HG03175 (cell line): ENCODE measurements at regions not wholly inside any gene's neighbourhood (a gene's known extent, or its start where the extent isn't known, plus 50 kb on each side); places are given as distances from the start of the nearest gene placed in this dataset.
A peak's percentile ranks its signal among the peaks of the same experiment; 100 is the strongest.
"Not testable (repeated sequence)": the region's sequence is repeated elsewhere in the genome, so short reads cannot be mapped to it uniquely, and the experiment has no call there.

Experiments
- ATAC-seq: cut with Tn5 transposase; IDR thresholded peaks from one replicate; pipeline ENCODE4 v1.9.1; 2021; ENCODE audit warnings: mild to moderate bottlenecking, moderate library complexity; ENCODE audit not compliant: unreplicated experiment

GRCh38 chr6:18586133-18586532 lies 199.0 kb downstream of the RNF144B start:
- ATAC-seq, result no peak

DNA sequence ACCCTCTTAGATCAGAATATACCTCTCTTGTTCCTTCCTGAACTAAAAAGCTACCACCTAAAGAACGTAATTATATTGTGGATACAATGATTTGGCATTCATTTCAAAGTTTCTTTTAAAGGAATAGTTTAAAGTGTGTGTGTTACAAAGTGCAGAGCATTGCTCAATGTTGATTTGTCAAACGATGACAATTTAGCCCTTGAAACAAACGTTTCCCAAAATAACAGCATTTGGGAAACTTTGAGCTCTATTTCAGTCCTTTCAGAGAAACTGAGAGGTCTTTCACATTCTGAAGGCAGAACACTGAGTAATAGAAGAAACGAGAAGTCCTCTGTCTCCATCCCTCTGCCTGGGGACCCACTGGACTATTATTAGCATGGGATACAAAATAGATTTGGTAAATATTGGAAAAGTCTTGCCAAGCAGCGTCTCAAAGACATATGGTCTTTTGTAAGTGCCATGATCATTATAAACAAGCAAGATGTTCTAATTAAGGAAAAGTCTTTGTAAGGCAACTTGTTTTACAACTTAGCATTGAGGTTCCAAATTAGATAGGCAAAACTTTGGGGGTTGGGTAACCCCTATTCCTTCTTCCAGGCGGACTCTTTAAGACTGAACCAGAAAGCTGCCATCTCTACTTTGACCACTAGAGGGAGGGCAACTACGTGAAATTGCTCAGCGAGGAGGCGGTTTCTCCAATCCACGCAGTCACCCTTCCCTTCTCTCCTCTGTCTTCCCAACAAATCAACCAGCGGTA lies 208.8 kb downstream of the RNF144B start:
- peak; percentile 94 for ATAC-seq

GRCh38 chr6:18596531-18596835 lies 209.3 kb downstream of the RNF144B start:
- ATAC-seq, result peak; percentile 28

DNA sequence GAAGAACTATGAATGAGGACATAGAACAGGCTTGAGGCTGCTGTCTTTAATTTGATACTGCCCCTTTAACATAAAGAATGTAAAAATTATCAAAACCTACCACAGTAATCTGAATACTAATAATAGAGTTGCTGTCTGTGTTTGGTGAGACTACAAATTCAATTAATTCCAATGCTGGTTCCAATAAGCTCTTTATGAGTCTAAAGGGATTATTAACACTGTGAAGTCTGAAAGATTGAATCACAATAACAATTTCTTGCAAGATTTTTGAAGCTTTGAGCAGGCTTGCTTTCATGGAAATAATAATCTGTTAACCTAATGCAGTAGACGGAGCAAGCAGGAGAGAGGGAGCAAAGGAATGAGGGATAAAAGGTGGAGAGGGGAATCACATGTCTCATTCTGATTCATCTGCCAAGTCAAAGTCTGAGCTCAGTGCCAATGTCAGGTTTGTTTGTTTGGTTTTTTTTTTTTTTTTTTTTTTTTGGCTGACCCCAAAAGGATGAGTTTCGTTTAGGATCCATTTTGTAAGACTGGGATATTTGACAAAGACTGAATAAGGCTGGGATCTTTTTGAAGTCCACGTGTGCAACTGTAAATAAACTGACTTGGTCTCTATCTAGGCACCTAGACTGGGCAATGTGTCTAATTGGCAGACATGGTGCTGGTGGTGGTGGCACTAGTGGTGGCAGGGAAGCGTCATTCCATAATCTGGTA lies 211.6 kb downstream of the RNF144B start:
- no peak for ATAC-seq

GRCh38 chr6:18600255-18600654 lies 213.1 kb downstream of the RNF144B start:
- no peak for ATAC-seq

GRCh38 chr6:18601516-18602020 lies 214.4 kb downstream of the RNF144B start:
- ATAC-seq, result no peak

DNA sequence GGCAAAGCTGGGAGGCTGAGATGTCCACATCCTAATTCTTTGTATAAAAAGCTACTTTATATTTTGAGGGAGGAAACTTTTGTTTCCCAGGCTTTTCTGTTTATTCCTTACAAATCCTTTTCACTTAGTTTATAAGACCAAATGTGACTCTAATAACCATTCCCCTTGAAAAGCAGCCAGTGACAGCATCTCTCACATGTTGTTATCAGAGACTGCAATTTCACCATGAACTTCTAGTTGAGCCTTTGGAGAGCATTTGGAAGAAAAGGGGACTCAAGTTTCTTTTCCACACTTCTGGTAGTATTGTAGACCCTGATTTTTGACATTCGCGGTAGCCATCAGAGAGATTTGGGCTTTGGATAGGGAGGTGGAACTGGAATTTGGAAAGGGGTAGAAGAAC lies 215.8 kb downstream of the RNF144B start:
- no peak for ATAC-seq

GRCh38 chr6:18603361-18603760 lies 216.2 kb downstream of the RNF144B start:
- ATAC-seq, result no peak

- ATAC-seq, result no peak
Observed at GRCh38 chr6:18605841-18606240, 218.7 kb downstream of the RNF144B start.

DNA sequence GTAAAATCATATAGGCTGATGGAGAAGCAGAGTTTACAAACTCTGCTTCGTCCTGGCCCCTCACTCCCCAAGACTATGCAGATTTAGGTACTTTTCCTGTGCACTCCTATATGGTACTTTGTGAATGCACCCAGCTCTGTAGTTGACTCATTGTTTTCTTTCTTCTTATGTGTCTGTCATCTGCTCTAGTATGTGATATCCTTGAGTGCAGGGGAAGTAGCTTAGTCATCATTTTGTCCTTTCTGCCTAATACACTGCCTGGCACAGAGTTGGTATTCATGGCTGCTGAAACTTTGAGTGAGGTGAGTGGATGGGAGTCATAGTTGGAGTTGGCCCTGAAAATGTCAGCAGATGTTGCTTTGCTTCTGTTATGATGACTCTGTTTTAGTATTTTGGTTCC lies 222.6 kb downstream of the RNF144B start:
- ATAC-seq, result no peak

DNA sequence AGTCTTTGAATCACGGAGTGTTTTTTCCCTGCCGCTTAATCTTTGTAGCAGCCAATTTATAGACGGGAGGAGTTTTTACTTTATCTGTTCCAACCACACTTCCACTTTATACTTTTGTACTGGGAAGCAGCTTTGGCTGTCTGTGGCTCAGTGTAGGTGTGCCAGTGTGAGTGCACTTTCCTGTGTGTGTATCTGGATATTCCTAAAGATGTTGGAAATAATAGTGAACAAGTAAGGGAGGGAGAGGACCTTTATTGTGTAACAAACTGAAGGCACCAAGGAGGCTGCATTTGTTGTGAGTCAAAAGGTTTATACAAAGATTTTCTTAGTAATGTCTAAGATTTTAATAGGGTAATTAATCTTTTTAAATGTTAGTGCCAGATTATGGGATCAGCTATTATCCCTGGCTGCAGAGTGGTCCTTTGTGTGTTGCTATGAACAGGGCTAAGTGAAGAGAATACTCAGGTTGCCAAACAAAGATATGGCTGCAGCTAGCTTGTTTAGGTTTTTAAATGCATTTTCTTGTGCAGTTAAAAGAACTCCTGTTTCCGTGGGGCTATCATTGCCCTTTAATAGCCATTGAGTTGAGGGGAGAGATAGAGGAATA lies 226.3 kb downstream of the RNF144B start:
- ATAC-seq, result no peak

DNA sequence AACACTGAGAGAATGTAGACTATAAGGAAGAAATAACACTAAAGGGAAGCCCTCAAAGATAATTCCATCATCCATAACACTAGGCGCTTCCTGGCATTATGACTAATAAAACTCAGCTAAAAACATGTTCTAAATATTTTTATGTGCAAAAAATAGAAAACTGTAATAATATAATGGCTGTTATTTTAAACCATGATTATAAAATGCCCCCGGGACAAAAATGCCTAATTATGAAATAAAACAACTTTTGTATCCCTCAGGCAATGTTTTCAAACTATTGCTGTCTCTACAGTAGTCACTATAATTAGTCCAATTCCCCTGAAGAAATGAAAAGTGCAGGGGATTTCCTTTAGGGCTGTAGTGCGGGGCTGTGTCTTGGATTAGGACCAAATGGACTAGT lies 242.4 kb downstream of the RNF144B start:
- ATAC-seq, result no peak

DNA sequence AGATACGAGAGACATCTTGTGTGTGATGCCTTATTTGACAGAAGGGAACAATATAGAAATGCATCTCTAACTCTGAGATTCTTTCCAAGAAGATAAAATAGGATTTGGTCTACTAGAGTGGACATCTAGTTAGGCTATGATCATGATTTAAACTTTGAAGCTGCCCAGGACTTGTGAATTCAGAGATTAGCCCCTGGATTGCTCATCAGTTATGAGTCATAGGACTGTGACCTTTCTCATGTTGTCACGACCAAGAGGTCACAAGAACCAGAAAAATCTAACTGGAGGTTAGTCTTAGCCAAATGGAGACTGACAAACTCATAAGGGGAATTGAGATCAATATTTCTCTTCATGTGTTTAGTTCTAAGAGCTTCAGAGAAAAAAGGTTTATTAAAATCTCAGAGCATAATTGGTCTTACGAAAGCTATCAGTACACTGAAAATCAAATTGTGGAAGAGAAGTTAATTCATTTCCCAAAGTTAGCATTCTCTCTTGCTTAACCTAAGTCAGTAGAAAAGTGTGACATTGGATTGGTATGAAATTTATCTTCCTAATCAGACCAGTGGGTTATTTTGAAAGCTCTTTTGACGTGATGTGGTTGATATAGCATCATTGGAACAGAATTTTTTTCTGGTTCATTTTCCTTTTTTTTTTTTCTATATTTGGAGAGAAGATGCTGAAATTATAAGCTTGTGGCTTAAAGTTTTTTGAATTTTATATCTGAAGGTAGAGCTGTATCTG lies 245.7 kb downstream of the RNF144B start:
- no peak for ATAC-seq

- no peak for ATAC-seq
Observed at GRCh38 chr6:18634912-18635311, 247.8 kb downstream of the RNF144B start.

DNA sequence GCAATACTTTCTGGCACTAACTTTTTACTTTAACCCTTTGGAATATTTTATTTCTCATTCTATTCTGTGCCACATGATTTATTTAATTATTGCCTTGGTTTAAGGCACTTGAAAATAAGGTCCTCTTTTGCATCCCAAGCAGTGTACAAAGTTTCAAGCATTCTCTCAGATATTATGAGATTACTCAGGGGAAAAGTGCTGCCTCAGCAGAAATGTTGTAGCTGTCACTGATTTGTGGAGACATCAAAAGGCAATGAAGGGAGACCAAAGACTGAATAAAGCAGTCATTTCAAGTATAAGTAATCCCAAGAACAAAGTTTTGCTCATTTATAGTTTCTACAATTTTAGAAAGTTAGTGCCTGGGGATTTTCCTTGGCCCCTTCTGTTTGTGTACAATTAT lies 253.0 kb downstream of the RNF144B start:
- no peak for ATAC-seq

- no peak for ATAC-seq
Observed at GRCh38 chr6:18640754-18641153, 253.6 kb downstream of the RNF144B start.

DNA sequence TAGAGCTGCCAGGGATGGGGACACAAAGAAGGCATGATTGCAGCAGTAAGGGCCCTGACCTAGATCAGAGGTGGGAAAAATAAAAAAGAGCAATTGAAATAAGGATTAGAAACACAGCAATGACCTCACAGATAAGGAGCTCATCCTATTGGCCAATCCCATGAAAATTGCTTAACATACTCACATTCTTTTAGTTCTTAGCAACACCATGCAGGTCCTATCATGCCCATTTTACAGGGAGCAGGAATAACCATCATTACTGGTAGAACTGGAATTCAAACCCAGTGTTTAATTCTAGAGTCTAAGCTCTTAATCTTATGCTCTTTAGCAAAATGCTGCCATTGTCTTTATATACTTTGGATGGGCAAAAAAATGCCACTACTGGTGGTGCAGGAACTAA lies 267.7 kb downstream of the RNF144B start:
- no peak for ATAC-seq

DNA sequence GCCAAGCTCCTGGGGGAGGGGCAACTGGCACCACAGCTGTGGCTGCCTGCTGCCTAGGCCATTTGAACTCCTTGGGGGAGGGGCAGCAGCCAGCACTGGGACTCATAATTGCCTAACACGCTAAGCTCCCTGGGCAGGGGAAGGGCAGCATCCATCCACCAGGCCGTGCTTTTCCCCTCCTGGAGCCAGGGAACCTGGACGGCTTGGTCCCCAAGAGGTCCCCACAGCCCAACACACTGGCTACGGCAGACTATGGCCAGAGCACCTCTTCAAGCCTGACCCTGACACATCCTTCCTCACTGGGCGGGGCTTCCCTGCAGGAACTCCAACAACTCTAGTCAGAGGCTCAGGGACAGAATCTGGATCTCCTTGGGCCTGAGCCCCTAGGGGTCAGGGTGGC lies 269.4 kb downstream of the RNF144B start:
- no peak for ATAC-seq

DNA sequence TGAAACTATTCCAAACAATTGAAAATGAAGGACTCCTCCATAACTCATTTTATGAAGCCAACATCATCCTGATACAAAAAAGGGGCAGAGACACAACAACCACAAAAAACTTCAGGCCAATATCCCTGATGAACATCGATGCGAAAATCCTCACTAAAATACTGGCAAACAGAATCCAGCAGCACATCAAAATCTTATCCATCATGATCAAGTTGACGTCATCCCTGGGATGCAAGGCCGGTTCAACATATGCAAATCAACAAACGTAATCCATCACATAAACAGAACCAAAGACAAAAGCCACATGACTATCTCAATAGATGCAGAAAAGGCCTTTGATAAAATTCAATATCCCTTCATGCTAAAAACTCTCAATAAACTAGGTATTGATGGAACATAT lies 272.8 kb downstream of the RNF144B start:
- not testable (repeated sequence) for ATAC-seq

DNA sequence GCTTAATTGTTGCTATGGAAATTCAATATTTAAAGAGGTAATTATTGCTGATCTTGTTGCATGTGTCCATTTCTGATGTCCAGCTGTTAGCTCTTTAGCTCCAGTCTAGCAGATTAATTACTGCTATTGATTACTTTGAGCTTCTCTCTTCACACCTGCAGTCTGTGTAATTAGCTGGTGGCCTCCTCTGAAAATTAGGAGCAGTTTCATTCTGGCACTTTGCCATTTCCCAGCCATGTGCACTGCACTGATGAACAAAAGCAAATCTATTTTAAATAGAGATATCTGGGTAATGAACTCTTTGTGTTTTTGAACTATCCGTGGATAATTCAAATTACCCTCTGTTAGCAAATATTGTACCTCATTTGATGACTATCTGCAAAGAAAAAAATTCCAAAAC lies 275.9 kb downstream of the RNF144B start:
- ATAC-seq, result no peak

DNA sequence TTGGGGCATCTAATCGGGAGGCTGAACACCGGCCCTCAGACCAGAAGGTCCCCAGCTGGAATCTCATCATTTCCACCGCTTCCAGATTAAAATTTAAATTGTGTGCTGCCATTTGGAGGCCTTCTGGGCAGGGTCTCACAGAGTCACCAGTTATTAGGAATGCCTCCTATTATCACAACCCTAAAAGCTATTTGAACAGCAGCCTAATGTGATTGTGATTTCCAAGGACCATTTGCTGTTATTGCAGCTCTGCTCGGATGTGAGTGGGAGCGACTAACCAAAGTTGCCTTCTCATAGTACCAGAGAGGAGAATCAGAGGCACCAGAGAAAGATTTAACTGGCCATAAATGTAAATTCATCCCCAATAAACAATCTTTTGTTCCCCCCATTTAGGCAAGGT lies 277.3 kb downstream of the RNF144B start:
- no peak for ATAC-seq
